Loucy (cell line): ENCODE measurements at regions not wholly inside any gene's neighbourhood (a gene's known extent, or its start where the extent isn't known, plus 50 kb on each side); places are given as distances from the start of the nearest gene placed in this dataset.

Experiments
- CTCF ChIP-seq: fragments of 200-600 bp; sonication (generic); conservative IDR thresholded peaks from 2 replicates; pipeline ENCODE4 v1.5.1; 2014; ENCODE audit warnings: mild to moderate bottlenecking, antibody characterized with exemption, low read length
- EZH2phosphoT487 ChIP-seq: fragments of 200-600 bp; IDR thresholded peaks from 2 replicates; pipeline ENCODE4 v1.6.1; 2018; ENCODE audit warnings: antibody characterized with exemption, mild to moderate bottlenecking, moderate library complexity, borderline replicate concordance

DNA sequence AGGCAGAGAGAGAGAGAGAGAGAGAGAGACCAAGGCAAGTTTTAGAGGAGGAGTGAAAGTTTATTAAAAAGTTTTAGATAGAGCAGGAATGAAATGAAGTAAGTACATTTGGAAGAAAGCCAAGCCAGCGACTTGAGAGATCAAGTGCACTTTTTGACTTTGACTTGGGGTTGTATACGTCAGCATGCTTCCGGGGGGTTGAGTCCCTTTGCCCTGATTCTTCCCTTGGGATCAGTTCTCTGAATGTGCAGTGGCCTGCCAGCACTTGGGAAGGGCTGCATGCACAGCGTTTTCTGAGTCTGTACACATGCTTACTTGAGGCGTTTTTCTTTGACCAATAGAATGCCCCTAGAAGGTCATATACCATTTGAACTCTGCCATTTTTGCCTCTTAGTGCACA lies 400.5 kb downstream of the PDGFC start:
- TF ChIP-seq CTCF (no peak), EZH2phosphoT487 (no peak)
